ENCODE measurements at regions not wholly inside any gene's neighbourhood (a gene's known extent, or its start where the extent isn't known, plus 50 kb on each side); places are given as distances from the start of the nearest gene placed in this dataset.

GRCh38 chr6:145469021-145469420, 266.3 kb downstream of the EPM2A start:
- DNase-seq, result no peak

DNA sequence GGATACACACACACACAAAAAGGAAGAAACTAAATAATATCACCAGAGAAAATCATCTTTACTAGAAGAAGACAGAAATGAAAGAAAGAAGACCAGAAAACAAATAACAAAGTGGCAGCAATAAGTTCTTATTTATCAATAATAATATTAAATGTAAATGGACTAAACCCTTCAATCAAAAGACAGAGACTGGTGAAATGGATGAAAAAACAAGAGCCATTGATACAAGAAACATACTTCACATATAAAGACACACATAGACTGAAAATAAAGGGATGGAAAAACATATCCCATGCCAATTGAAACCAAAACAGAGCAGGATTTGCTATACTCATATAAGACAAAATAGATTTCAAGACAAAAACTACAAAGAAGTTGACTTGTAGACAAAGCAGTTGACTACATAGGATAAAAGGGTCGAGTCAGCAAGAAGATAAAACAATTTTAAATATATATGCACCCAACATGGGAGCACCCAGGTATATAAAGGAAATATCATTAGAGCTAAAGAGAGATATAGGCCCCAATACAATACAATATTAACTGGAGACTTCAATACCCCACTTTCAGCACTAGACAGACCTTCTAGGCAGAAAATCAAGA, 259.4 kb downstream of the EPM2A start:
- no peak for DNase-seq

GRCh38 chr6:145480024-145480423, 255.3 kb downstream of the EPM2A start:
- DNase-seq, result no peak

GRCh38 chr6:145483191-145483996, 251.9 kb downstream of the EPM2A start:
- no peak for DNase-seq

DNA sequence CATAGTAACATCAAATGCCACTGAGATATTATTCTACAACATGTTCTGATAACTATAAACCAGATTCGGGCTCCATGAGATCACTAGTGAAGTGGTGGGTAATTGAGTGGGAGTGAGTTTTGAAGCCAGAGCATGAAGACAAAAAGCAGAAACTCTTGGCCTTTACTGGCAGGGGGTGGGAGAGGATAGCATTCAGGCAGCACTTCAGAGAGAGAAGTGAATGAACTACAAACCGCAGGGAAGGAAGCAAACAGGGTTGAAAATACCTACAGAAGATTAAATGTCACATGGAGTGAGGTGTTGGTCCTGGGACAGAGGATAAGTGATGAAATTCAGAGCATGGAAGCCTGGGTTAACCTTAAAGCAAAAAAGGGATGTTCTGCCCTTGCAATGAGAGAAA, 250.0 kb downstream of the EPM2A start:
- DNase-seq, result no peak

- no peak for DNase-seq
These were observed 249.0 kb downstream of the EPM2A start for GRCh38 chr6:145486306-145486705.

GRCh38 chr6:145489583-145489982, 245.7 kb downstream of the EPM2A start:
- DNase-seq, result no peak

- no peak for DNase-seq
These were observed 245.3 kb downstream of the EPM2A start for GRCh38 chr6:145490068-145490467.

- no peak for DNase-seq
These were observed 244.2 kb downstream of the EPM2A start for GRCh38 chr6:145491126-145491525.

DNA sequence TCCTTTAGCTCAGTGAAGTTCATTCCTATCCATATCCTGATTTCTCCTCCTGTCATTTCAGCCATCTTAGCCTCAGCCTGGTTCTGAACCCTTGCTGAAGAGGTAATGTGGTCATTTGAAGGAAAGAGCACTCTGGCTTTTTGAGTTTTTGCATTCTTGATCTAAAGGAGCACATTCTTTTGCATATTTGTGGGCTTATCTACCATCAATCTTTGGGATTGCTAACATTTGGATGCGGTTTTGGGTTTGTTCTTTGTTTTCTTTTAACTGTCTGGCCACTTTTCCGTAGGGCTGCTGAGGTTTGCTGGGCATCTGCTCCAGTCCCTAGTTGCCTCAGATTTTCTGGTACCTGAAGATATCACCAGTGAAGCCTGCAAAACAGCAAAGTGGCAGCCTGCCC, 238.3 kb downstream of the EPM2A start:
- no peak for DNase-seq

- DNase-seq, result no peak
These were observed 236.9 kb downstream of the EPM2A start for GRCh38 chr6:145498425-145498824.

GRCh38 chr6:145502416-145502815, 232.9 kb downstream of the EPM2A start:
- DNase-seq, result no peak

DNA sequence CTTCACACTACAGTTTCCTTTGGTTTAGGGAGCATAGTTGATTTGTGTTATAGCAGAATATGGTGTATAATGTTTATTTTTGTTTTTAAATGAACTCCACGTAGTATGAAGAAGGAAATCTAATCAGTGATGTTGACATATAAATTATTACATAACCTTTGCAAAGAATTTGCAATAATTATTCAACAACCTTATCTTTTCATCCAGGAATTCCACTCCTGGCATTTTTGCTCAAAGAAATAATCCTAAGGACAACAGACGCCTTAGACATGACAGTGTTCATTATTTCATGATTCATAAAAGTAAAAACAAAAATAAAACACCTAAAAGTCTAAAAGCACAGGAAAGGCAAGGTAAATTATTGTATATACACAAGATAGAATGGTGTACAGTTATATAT, 229.2 kb downstream of the EPM2A start:
- no peak for DNase-seq

GRCh38 chr6:145506565-145506964, 228.8 kb downstream of the EPM2A start:
- DNase-seq, result no peak

- no peak for DNase-seq
These were observed 228.1 kb downstream of the EPM2A start for GRCh38 chr6:145507239-145507638.

DNA sequence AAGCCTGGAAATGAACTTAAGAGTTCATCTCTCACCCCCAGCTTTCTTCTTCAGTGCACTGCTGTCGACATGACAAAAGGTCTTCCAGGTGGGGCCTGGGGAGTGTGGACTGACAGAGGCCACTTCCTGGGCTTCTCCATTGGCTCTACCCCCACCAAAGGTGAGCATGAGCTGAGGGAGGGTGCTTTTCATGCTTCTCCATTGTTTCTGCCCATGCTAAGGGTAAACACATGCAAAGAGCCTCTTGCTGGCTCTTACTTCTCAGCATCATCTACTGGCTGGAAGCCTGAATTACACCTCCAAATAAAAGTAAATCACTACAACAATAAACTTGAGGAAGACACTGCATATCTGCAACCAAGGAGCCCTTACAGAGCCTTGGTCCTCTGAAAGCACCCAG, 227.2 kb downstream of the EPM2A start:
- no peak for DNase-seq

- DNase-seq, result no peak
These were observed 217.8 kb downstream of the EPM2A start for GRCh38 chr6:145517492-145517891.

- no peak for DNase-seq
These were observed 210.3 kb downstream of the EPM2A start for GRCh38 chr6:145525038-145525437.

- no peak for DNase-seq
These were observed 205.7 kb downstream of the EPM2A start for GRCh38 chr6:145529582-145529981.

GRCh38 chr6:145530454-145530853, 204.9 kb downstream of the EPM2A start:
- DNase-seq, result no peak

- no peak for DNase-seq
These were observed 204.3 kb downstream of the EPM2A start for GRCh38 chr6:145531032-145531431.

DNA sequence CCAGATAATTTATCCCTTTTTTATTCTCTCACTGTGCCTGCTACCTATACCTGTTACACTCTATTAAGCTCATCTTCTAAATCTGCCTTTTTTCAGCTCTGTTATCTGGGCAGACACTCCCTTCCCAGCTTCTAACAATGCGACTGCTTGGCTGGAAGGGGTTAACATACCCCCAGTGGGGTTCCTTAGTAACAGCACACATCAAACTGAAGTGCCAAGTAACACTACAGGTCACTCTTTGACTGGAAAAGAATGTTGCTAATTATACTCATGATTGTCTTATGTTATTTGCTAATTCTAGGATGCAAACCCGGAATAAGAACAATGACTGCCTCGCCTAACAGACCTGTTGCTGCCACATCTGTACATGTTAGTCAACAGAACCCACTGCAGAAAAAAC, 203.5 kb downstream of the EPM2A start:
- DNase-seq, result no peak

GRCh38 chr6:145532361-145532760, 203.0 kb downstream of the EPM2A start:
- DNase-seq, result no peak

- DNase-seq, result no peak
These were observed 200.3 kb downstream of the EPM2A start for GRCh38 chr6:145534989-145535388.

DNA sequence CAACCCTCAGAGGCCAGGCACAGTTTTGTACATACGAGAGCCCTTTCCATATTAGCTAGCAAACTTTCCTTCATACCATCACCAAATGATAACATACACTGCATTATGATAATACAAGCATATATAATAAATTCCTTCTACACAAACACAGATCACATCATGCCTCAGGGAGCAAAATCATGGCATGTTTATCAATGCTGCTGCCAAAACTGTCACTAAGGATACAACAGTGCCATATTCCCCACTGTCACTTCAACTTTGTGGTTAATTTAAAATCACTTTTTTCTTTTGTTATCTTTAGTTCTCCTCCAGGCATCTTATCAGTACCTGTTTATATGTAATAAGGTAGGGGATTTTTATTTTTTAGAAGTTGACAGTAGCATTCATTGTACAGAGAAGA, 196.3 kb downstream of the EPM2A start:
- DNase-seq, result no peak

Measured in activated gamma-delta T cell treated with Interleukin-2 at 50 U/mL for 16 hours (primary cell).